HL-60 (cell line): ENCODE measurements at regions not wholly inside any gene's neighbourhood (a gene's known extent, or its start where the extent isn't known, plus 50 kb on each side); places are given as distances from the start of the nearest gene placed in this dataset.

Experiments
- CTCF ChIP-seq: IDR thresholded peaks from one replicate; pipeline ENCODE4 v1.5.1; 2011; ENCODE audit warnings: low read length, control low read depth, inconsistent platforms; ENCODE audit not compliant: insufficient read depth
- GABPA ChIP-seq: IDR thresholded peaks from 2 replicates; pipeline ENCODE4 v1.6.1; 2012; ENCODE audit warnings: low read depth
- POLR2AphosphoS5 ChIP-seq: IDR thresholded peaks from 2 replicates; pipeline ENCODE4 v1.6.1; 2012; ENCODE audit warnings: low read depth
- REST ChIP-seq: IDR thresholded peaks from 2 replicates; pipeline ENCODE4 v1.6.1; 2012; ENCODE audit warnings: low read depth; ENCODE audit not compliant: insufficient replicate concordance

- no peak for TF ChIP-seq REST
- TF ChIP-seq POLR2AphosphoS5 = no peak
- TF ChIP-seq CTCF = no peak
- no peak for TF ChIP-seq GABPA
These were observed 146.3 kb downstream of the SNX18 start for GRCh38 chr5:54663866-54664265.
